Spleen (tissue), 7 donors: ENCODE measurements at regions not wholly inside any gene's neighbourhood (a gene's known extent, or its start where the extent isn't known, plus 50 kb on each side); places are given as distances from the start of the nearest gene placed in this dataset.

Source experiments
- POLR2AphosphoS5 ChIP-seq, 3 donors: sonication (generic); formaldehyde crosslinking; IDR thresholded peaks; one replicate each; pipeline ENCODE4 v1.5.1; 2017; ENCODE audit warnings: antibody characterized with exemption in 3 of 3
- TF ChIP-seq, protein P1 (sequence below), 11 experiments: fragments of 200-600 bp in 7 of 11; fragments of 450-650 bp in 4 of 11; sonication (generic) in 4 of 11; IDR thresholded peaks in 8 of 11; conservative IDR thresholded peaks in 3 of 11; 1 replicate in 7 of 11; 2 replicates in 4 of 11; pipeline versions ENCODE4 v1.4.0 to v1.8.0; 2016 to 2021; ENCODE audit warnings: antibody characterized with exemption in 11 of 11, inconsistent platforms in 4 of 11, mild to moderate bottlenecking in 1 of 11
- donor health status: DM: no; HTN: no; CAD: no; lungs with moderate emphysema.
- donor health status: DM: no; HTN: no; CAD: no.
- donor health status: DM: no; HTN: no; CAD: no.

DNA sequence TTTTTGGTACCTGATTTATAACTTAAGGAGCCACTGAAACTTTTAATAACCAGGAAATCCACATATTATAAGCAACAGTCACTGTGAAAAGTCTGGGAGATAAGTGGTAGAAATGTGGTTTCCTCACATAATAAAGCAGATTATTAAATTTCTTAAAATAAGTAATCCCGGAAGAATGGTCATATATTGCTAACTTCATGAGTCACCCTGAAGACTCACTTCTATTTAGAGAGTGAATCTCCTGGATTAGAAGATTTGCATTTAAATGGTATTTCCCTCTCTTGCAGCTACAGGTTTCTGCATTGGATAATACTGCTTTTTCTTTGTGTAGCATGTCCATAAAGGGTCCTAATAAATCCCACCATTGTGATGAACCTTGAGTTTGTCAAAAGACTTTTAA lies 1286.8 kb upstream of the CDH8 start:
- TF ChIP-seq, protein P1, sequence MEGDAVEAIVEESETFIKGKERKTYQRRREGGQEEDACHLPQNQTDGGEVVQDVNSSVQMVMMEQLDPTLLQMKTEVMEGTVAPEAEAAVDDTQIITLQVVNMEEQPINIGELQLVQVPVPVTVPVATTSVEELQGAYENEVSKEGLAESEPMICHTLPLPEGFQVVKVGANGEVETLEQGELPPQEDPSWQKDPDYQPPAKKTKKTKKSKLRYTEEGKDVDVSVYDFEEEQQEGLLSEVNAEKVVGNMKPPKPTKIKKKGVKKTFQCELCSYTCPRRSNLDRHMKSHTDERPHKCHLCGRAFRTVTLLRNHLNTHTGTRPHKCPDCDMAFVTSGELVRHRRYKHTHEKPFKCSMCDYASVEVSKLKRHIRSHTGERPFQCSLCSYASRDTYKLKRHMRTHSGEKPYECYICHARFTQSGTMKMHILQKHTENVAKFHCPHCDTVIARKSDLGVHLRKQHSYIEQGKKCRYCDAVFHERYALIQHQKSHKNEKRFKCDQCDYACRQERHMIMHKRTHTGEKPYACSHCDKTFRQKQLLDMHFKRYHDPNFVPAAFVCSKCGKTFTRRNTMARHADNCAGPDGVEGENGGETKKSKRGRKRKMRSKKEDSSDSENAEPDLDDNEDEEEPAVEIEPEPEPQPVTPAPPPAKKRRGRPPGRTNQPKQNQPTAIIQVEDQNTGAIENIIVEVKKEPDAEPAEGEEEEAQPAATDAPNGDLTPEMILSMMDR (IDR thresholded peaks at IDR 0.05 in 8 of 11, conservative IDR thresholded peaks at IDR 0.05 in 3 of 11): no peak
- no peak for TF ChIP-seq POLR2AphosphoS5 (IDR thresholded peaks at IDR 0.05)
